A673 (cell line): ENCODE measurements at regions not wholly inside any gene's neighbourhood (a gene's known extent, or its start where the extent isn't known, plus 50 kb on each side); places are given as distances from the start of the nearest gene placed in this dataset.

Experiments used
- EZH2 ChIP-seq: fragments of 200-600 bp; sonication (generic); IDR thresholded peaks from 2 replicates; pipeline ENCODE4 v1.6.1; 2017; ENCODE audit warnings: borderline replicate concordance, low read depth, mild to moderate bottlenecking, mixed read lengths, antibody characterized with exemption, low read length; ENCODE audit not compliant: poor library complexity, severe bottlenecking
- TF ChIP-seq, protein P1 (sequence below): fragments of 300-800, 200-600 bp; sonication (generic); conservative IDR thresholded peaks from 2 replicates; pipeline ENCODE4 v1.5.1; 2017; ENCODE audit warnings: low read depth, mild to moderate bottlenecking, antibody characterized with exemption, low read length, moderate library complexity, mixed read lengths

DNA sequence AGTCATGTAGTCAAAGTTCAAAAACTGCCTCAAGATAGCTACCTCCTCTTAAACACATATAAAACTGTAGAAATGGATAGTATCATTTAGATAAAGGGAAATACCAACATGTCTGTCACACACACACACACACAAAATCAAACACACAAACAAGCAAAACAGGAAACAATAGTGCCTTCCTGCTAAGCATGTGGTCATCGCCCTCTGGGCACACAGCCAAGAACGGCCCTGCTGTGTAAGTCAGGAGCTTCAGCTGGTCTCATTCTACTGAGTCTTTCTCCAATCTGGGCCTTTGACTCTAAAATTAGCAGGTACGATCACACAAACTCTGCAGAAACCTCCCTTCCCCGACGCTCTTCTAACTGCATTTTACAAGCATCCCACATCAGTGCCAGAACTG, 272.2 kb upstream of the CHRNA7 start:
- TF ChIP-seq, protein P1, sequence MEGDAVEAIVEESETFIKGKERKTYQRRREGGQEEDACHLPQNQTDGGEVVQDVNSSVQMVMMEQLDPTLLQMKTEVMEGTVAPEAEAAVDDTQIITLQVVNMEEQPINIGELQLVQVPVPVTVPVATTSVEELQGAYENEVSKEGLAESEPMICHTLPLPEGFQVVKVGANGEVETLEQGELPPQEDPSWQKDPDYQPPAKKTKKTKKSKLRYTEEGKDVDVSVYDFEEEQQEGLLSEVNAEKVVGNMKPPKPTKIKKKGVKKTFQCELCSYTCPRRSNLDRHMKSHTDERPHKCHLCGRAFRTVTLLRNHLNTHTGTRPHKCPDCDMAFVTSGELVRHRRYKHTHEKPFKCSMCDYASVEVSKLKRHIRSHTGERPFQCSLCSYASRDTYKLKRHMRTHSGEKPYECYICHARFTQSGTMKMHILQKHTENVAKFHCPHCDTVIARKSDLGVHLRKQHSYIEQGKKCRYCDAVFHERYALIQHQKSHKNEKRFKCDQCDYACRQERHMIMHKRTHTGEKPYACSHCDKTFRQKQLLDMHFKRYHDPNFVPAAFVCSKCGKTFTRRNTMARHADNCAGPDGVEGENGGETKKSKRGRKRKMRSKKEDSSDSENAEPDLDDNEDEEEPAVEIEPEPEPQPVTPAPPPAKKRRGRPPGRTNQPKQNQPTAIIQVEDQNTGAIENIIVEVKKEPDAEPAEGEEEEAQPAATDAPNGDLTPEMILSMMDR = no peak
- TF ChIP-seq EZH2 = no peak
